GM12801 (cell line): ENCODE measurements at regions not wholly inside any gene's neighbourhood (a gene's known extent, or its start where the extent isn't known, plus 50 kb on each side); places are given as distances from the start of the nearest gene placed in this dataset.

ENCODE experiments used
- CTCF ChIP-seq: IDR thresholded peaks from one replicate; pipeline ENCODE4 v1.5.1; 2011; ENCODE audit warnings: control low read depth; ENCODE audit not compliant: insufficient read length; ENCODE audit errors: extremely low read depth

- TF ChIP-seq CTCF = no peak
Observed at GRCh38 chr11:11742486-11742885, 99.3 kb upstream of the USP47 start.

GRCh38 chr11:11740836-11741235 is 100.9 kb upstream of the USP47 start:
- no peak for TF ChIP-seq CTCF

GRCh38 chr11:11740073-11740702 is 101.6 kb upstream of the USP47 start:
- no peak for TF ChIP-seq CTCF

DNA sequence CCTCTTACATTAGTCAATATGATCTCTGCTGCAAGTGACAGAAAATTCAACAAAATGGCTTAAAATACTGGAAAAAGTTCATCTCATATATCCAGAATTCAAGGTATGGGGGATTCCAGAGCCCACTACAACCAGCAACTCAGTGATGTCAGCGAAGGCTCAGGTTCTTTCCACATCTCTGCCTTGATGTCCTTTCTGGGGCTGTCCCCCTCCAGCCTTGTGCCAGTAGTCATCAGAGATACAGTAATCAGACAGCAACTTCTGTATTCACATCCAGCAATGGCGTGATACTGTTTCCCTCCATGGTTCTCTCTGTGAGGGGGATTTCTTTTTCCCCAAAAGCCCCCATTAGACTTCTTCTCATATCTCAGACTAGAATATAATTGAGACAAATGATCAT is 103.4 kb upstream of the USP47 start:
- TF ChIP-seq CTCF = no peak

GRCh38 chr11:11735586-11735985 is 106.2 kb upstream of the USP47 start:
- TF ChIP-seq CTCF = no peak

- no peak for TF ChIP-seq CTCF
Observed at GRCh38 chr11:11733246-11733747, 108.5 kb upstream of the USP47 start.

- no peak for TF ChIP-seq CTCF
Observed at GRCh38 chr11:11732116-11732515, 109.7 kb upstream of the USP47 start.
